ENCODE measurements at regions not wholly inside any gene's neighbourhood (a gene's known extent, or its start where the extent isn't known, plus 50 kb on each side); places are given as distances from the start of the nearest gene placed in this dataset.

GRCh38 chr13:22538400-22538799 lies 642.4 kb upstream of the SGCG start:
- Mint-ChIP-seq H3K9me3 (peaks cover 7% of the 10 kb centered on the region), H3K36me3 (ENCODE audit: low read depth) (no peaks in the 10 kb centered on the region), H3K4me3 (no peak overlapping the region), H3K27me3 (no peaks in the 10 kb centered on the region), H3K27ac (no peak overlapping the region), H3K4me1 (no peaks in the 10 kb centered on the region)
- no peak for TF ChIP-seq CTCF (IDR thresholded peaks at IDR 0.05)
- ATAC-seq (ENCODE audit: low read depth) (no peak), DNase-seq (no peak)
- ChIA-PET POLR2A (no interaction called here), CTCF (no interaction called here)
- intact Hi-C loops (cut with micrococcal nuclease) = no loop called here

- no peak overlapping the region for H3K4me3 Mint-ChIP-seq
- DNase-seq (no peak), ATAC-seq (ENCODE audit: low read depth) (no peak)
- peaks cover 12% of the 10 kb centered on the region for H3K9me3 Mint-ChIP-seq
- H3K36me3 Mint-ChIP-seq (ENCODE audit: low read depth) = no peaks in the 10 kb centered on the region
- ChIA-PET CTCF (no interaction called here), POLR2A (no interaction called here)
- H3K4me1 Mint-ChIP-seq = no peaks in the 10 kb centered on the region
- intact Hi-C loops (cut with micrococcal nuclease) = no loop called here
- H3K27me3 Mint-ChIP-seq = no peaks in the 10 kb centered on the region
- no peak overlapping the region for H3K27ac Mint-ChIP-seq
- TF ChIP-seq CTCF (IDR thresholded peaks at IDR 0.05) = no peak
Observed at GRCh38 chr13:22549126-22549525, 631.7 kb upstream of the SGCG start.

- CTCF ChIA-PET = no interaction called here
- no peak overlapping the region for H3K27ac Mint-ChIP-seq
- H3K36me3 Mint-ChIP-seq (ENCODE audit: low read depth) = no peaks in the 10 kb centered on the region
- DNase-seq = no peak
- TF ChIP-seq CTCF (IDR thresholded peaks at IDR 0.05) = no peak
- intact Hi-C loops (cut with micrococcal nuclease) = no loop called here
- no peak overlapping the region for H3K4me3 Mint-ChIP-seq
- ATAC-seq (ENCODE audit: low read depth) = no peak
- H3K27me3 Mint-ChIP-seq = no peaks in the 10 kb centered on the region
- no peaks in the 10 kb centered on the region for H3K4me1 Mint-ChIP-seq
- H3K9me3 Mint-ChIP-seq = peaks cover 20% of the 10 kb centered on the region
- POLR2A ChIA-PET = no interaction called here
Observed at GRCh38 chr13:22561581-22561980, 619.2 kb upstream of the SGCG start.

- CTCF ChIA-PET = no interaction called here
- no peak for TF ChIP-seq CTCF (IDR thresholded peaks at IDR 0.05)
- DNase-seq (no peak), ATAC-seq (ENCODE audit: low read depth) (no peak)
- no peak overlapping the region for H3K4me3 Mint-ChIP-seq
- H3K9me3 Mint-ChIP-seq = peaks cover 21% of the 10 kb centered on the region
- H3K27me3 Mint-ChIP-seq = no peaks in the 10 kb centered on the region
- H3K36me3 Mint-ChIP-seq (ENCODE audit: low read depth) = no peaks in the 10 kb centered on the region
- no peak overlapping the region for H3K27ac Mint-ChIP-seq
- POLR2A ChIA-PET = no interaction called here
- intact Hi-C loops (cut with micrococcal nuclease) = no loop called here
- H3K4me1 Mint-ChIP-seq = no peaks in the 10 kb centered on the region
Observed at GRCh38 chr13:22562116-22562515, 618.7 kb upstream of the SGCG start.

- CTCF ChIA-PET = no interaction called here
- ATAC-seq (ENCODE audit: low read depth) = no peak
- no peak overlapping the region for H3K4me3 Mint-ChIP-seq
- no peak overlapping the region for H3K27ac Mint-ChIP-seq
- no peak for TF ChIP-seq CTCF (IDR thresholded peaks at IDR 0.05)
- no peaks in the 10 kb centered on the region for H3K4me1 Mint-ChIP-seq
- POLR2A ChIA-PET = no interaction called here
- DNase-seq = no peak
- intact Hi-C loops (cut with micrococcal nuclease) = no loop called here
- no peaks in the 10 kb centered on the region for H3K27me3 Mint-ChIP-seq
- H3K36me3 Mint-ChIP-seq (ENCODE audit: low read depth) = no peaks in the 10 kb centered on the region
- peaks cover 20% of the 10 kb centered on the region for H3K9me3 Mint-ChIP-seq
Observed at GRCh38 chr13:22563272-22563671, 617.5 kb upstream of the SGCG start.
